Natural killer cell (primary cell): ENCODE measurements at regions not wholly inside any gene's neighbourhood (a gene's known extent, or its start where the extent isn't known, plus 50 kb on each side); places are given as distances from the start of the nearest gene placed in this dataset.

Source experiments
- ATAC-seq, 3 donors: fragments of 150-1000 bp in 2 of 3; fragments of 200-7000 bp in 1 of 3; cut with Tn5 transposase; 1 replicate in 1 of 3; 2 replicates in 2 of 3; pipeline ENCODE4 v1.10.0; 2021; ENCODE audit warnings: mild to moderate bottlenecking in 2 of 3, moderate library complexity in 2 of 3
- DNase-seq, 2 donors: peaks; one replicate each; pipeline versions ENCODE4 v3.0.0 to v3.0.0-alpha.2; 2013 to 2021; ENCODE audit warnings: mixed read lengths in 1 of 2
- H3K27ac ChIP-seq: one replicate; pipeline ENCODE4 v1.5.1; 2013; ENCODE audit warnings: mild to moderate bottlenecking, low read length
- H3K27me3 ChIP-seq: one replicate; pipeline ENCODE4 v1.6.1; 2013; ENCODE audit warnings: low read length; ENCODE audit not compliant: control insufficient read depth, insufficient read depth
- H3K36me3 ChIP-seq: one replicate; pipeline ENCODE4 v1.6.1; 2013; ENCODE audit warnings: low read length; ENCODE audit not compliant: control insufficient read depth, insufficient read depth
- H3K4me1 ChIP-seq: one replicate; pipeline ENCODE4 v1.6.1; 2013; ENCODE audit warnings: low read length; ENCODE audit not compliant: control insufficient read depth, insufficient read depth
- H3K4me3 ChIP-seq: one replicate; pipeline ENCODE4 v1.5.1; 2013; ENCODE audit warnings: low read length
- H3K9me3 ChIP-seq: one replicate; pipeline ENCODE4 v1.6.1; 2013; ENCODE audit warnings: low read length; ENCODE audit not compliant: control insufficient read depth, insufficient read depth
- H3K27ac Mint-ChIP-seq, 2 donors: one replicate each; pipeline ENCODE4 v1.8.0; 2022; ENCODE audit warnings: mild to moderate bottlenecking in 2 of 2, mixed read lengths in 2 of 2, moderate library complexity in 1 of 2
- H3K27me3 Mint-ChIP-seq, 2 donors: one replicate each; pipeline ENCODE4 v1.8.0; 2022; ENCODE audit warnings: low read depth in 2 of 2, mixed read lengths in 2 of 2
- H3K36me3 Mint-ChIP-seq: one replicate; pipeline ENCODE4 v1.8.0; 2022; ENCODE audit warnings: mixed read lengths
- H3K4me1 Mint-ChIP-seq, 2 donors: one replicate each; pipeline ENCODE4 v1.8.0; 2022; ENCODE audit warnings: mixed read lengths in 2 of 2
- H3K4me3 Mint-ChIP-seq: one replicate; pipeline ENCODE4 v1.8.0; 2022; ENCODE audit warnings: mild to moderate bottlenecking, moderate library complexity, mixed read lengths
- H3K9me3 Mint-ChIP-seq, 2 donors: one replicate each; pipeline ENCODE4 v1.8.0; 2022; ENCODE audit warnings: mixed read lengths in 2 of 2
- WGBS: methylation state at CpG from one replicate; pipeline ENCODE4 v1.1.7; 2013; ENCODE audit warnings: missing lambda C conversion rate; ENCODE audit not compliant: insufficient coverage; 5-methylcytosine and 5-hydroxymethylcytosine counted together
- intact Hi-C: fragments of 100-400 bp; cut with micrococcal nuclease; formaldehyde crosslinking; loops from one replicate; pipeline ENCODE4 v1.14.2; 2022
- TF ChIP-seq, protein P1 (sequence below): fragments of 200-600 bp; IDR thresholded peaks from one replicate; pipeline ENCODE4 v1.8.0; 2022; ENCODE audit warnings: antibody characterized with exemption

DNA sequence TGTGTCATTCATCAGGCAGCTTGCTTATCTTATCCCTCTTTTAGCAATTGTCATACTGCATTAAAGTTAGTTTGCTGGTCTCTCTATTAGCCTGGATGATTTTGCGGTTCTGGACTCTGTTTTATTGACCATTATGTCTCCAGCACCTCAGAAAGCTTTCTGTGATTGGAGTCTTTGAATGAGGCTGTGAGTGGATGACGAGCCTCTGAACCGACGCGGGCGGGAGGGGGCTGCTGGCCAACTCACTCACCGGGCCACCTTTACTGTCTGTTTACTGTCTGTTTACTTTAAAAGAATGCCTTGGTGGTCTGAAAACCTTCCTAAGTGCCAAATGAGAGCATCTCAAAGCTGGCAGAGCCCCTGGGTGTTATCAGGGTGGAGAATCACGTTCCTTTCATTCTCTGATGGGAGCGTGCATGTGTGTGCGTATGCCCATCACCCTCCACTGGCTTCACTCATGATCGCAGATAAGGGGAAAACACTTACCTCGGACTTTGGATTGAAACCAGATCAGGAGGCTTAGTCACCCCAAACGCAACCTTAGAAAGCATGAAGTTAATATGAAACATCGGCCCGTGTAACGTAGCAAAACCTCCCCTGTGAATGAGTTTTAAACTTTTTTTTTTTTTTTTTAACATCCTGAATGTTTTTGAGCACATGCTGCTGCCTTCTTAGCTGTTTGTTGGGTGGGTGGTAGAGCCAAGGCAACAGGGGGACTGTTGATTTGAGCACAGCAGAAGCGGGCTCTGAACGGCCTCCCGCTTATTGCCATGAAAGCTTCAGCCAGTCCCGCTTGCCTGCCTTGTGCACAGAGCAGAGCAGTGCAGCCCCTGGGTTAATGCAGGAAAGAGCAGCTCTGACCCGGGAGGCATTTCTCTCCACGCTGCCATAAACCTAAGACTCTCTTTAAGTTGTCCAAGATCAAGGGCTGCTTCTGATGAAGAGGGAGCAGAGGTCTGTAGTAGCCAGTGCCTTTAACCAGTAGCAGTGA lies 173.6 kb downstream of the GADD45G start:
- no peak for DNase-seq
- no peak overlapping the region for H3K4me3 ChIP-seq
- no peak for ATAC-seq
- peaks cover 5 to 7% of the 10 kb centered on the region in 2 donors for H3K27me3 Mint-ChIP-seq
- no peaks in the 10 kb centered on the region for H3K36me3 ChIP-seq
- TF ChIP-seq, protein P1, sequence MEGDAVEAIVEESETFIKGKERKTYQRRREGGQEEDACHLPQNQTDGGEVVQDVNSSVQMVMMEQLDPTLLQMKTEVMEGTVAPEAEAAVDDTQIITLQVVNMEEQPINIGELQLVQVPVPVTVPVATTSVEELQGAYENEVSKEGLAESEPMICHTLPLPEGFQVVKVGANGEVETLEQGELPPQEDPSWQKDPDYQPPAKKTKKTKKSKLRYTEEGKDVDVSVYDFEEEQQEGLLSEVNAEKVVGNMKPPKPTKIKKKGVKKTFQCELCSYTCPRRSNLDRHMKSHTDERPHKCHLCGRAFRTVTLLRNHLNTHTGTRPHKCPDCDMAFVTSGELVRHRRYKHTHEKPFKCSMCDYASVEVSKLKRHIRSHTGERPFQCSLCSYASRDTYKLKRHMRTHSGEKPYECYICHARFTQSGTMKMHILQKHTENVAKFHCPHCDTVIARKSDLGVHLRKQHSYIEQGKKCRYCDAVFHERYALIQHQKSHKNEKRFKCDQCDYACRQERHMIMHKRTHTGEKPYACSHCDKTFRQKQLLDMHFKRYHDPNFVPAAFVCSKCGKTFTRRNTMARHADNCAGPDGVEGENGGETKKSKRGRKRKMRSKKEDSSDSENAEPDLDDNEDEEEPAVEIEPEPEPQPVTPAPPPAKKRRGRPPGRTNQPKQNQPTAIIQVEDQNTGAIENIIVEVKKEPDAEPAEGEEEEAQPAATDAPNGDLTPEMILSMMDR, result no peak
- H3K27me3 ChIP-seq, result no peaks in the 10 kb centered on the region
- no peaks in the 10 kb centered on the region for H3K36me3 Mint-ChIP-seq
- H3K27ac ChIP-seq, result no peak overlapping the region
- H3K4me1 ChIP-seq, result no peaks in the 10 kb centered on the region
- H3K9me3 ChIP-seq, result no peaks in the 10 kb centered on the region
- 94% methylated on average over 22 of the region's 22 CpGs for WGBS
- H3K4me3 Mint-ChIP-seq, result no peak overlapping the region
- H3K4me1 Mint-ChIP-seq, result peaks cover 0 to 3% of the 10 kb centered on the region in 2 donors
- H3K27ac Mint-ChIP-seq, result no peak overlapping the region
- H3K9me3 Mint-ChIP-seq, result no peaks in the 10 kb centered on the region
- intact Hi-C loops, result no loop called here

DNA sequence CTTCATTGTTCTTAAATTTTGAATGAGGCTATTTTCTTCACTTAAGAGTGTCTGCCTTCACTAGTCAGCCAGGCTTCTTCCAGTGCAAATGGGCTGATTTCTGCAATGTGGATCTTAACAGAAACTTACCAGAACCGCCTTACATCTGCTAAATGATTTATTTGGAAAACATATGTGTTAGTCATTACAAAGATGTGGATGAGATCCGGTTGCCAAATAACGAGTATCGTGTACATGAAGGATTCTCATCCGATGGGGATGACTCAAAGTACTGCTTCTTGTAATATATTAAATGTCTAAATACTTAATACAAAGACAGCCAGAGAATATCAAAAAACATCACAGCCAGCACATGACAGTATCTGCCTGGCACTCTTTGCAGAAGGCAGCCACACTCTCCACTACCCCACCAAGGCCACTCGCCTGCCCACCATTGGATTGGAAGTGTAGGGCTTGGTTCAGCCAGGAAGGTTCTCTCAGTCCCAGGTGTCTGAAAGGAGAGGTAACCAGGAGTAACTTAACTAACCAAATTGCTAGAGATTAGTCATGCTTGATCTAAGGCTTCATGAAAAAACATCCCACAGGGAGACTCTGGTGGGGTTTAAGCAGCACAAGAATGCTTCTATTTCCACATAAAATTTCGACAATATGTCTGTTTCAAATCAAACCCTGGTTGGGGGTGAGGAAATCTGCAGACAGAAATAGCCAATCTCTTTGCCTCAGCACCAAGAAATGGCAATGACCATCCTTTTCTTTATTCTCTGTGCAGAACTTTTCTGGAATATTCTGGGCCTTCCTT lies 174.8 kb downstream of the GADD45G start:
- Histone ChIP-seq H3K27ac (no peak overlapping the region), H3K36me3 (no peaks in the 10 kb centered on the region), H3K4me1 (no peaks in the 10 kb centered on the region), H3K4me3 (no peak overlapping the region), H3K9me3 (no peaks in the 10 kb centered on the region), H3K27me3 (no peaks in the 10 kb centered on the region)
- Mint-ChIP-seq H3K9me3 (no peaks in the 10 kb centered on the region), H3K27ac (no peak overlapping the region), H3K4me3 (no peak overlapping the region), H3K4me1 (peaks cover 0 to 3% of the 10 kb centered on the region in 2 donors), H3K36me3 (no peaks in the 10 kb centered on the region), H3K27me3 (peaks cover 9 to 14% of the 10 kb centered on the region in 2 donors)
- no peak for ATAC-seq
- intact Hi-C loops, result no loop called here
- DNase-seq, result no peak
- TF ChIP-seq, protein P1, result no peak
- WGBS, result 100% methylated on average over 4 of the region's 7 CpGs

DNA sequence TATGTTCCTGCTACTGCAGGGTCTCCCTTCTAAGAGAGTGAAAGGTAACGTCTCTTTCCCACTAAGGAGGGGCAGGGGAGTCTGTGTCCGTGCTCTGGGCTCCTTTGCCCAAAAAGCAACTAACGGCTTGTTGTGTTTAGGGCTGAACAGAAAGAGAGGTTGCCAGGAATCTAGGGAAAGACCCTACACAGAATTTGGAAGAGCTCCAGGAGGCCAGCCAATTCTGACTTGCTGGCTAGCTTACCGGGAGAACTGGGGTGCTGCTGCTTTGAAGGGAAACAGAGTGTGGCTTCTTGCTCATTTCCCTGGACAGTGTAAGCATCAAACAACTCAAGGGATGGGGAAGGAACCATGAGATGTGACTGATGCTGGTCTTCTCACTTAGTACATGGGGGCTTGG lies 176.1 kb downstream of the GADD45G start:
- intact Hi-C loops, result no loop called here
- Mint-ChIP-seq H3K4me3 (no peak overlapping the region), H3K36me3 (no peaks in the 10 kb centered on the region), H3K27me3 (peaks cover 14 to 16% of the 10 kb centered on the region in 2 donors), H3K27ac (no peak overlapping the region), H3K9me3 (no peaks in the 10 kb centered on the region), H3K4me1 (peaks cover 0 to 3% of the 10 kb centered on the region in 2 donors)
- no peaks in the 10 kb centered on the region for H3K27me3 ChIP-seq
- no peak overlapping the region for H3K27ac ChIP-seq
- DNase-seq (no peak), ATAC-seq (no peak)
- no peaks in the 10 kb centered on the region for H3K4me1 ChIP-seq
- WGBS, result 99% methylated on average over 4 of the region's 4 CpGs
- H3K36me3 ChIP-seq, result no peaks in the 10 kb centered on the region
- H3K4me3 ChIP-seq, result no peak overlapping the region
- H3K9me3 ChIP-seq, result no peaks in the 10 kb centered on the region
- TF ChIP-seq, protein P1, result no peak
